ENCODE measurements at regions not wholly inside any gene's neighbourhood (a gene's known extent, or its start where the extent isn't known, plus 50 kb on each side); places are given as distances from the start of the nearest gene placed in this dataset.
"Not testable (repeated sequence)": the region's sequence is repeated elsewhere in the genome, so short reads cannot be mapped to it uniquely, and the experiment has no call there.

GRCh38 chr10:121677880-121678279 is 79.6 kb upstream of the FGFR2 start:
- ATAC-seq (ENCODE audit: insufficient read depth, low FRiP score) (no peak), DNase-seq (no peak)
- H3K4me3 ChIP-seq, result no peak overlapping the region
- no peaks in the 10 kb centered on the region for H3K27me3 ChIP-seq (ENCODE audit: control insufficient read depth in 3 of 3, insufficient read depth in 3 of 3, low read length in 2 of 3)
- no peak overlapping the region for H3K27ac ChIP-seq (ENCODE audit: low read depth in 1 of 2, low read length in 1 of 2)
- H3K9ac ChIP-seq (ENCODE audit: insufficient read depth in 1 of 2, low read length in 2 of 2), result no peak overlapping the region
- H3K4me1 ChIP-seq (ENCODE audit: control insufficient read depth in 5 of 5, insufficient read depth in 5 of 5, low read length in 5 of 5), result peaks cover 0 to 2% (median 0%) of the 10 kb centered on the region in 5 donors
- no peaks in the 10 kb centered on the region for H3K36me3 ChIP-seq (ENCODE audit: control insufficient read depth in 4 of 4, insufficient read depth in 4 of 4, low read length in 4 of 4)
- no peak for TF ChIP-seq CTCF (IDR thresholded peaks at IDR 0.05; ENCODE audit: control extremely low read depth, extremely low read depth)
- H3K9me3 ChIP-seq (ENCODE audit: control insufficient read depth in 4 of 4, insufficient read depth in 3 of 4, low read length in 3 of 4), result peaks cover 0 to 16% (median 1%) of the 10 kb centered on the region in 4 donors

DNA sequence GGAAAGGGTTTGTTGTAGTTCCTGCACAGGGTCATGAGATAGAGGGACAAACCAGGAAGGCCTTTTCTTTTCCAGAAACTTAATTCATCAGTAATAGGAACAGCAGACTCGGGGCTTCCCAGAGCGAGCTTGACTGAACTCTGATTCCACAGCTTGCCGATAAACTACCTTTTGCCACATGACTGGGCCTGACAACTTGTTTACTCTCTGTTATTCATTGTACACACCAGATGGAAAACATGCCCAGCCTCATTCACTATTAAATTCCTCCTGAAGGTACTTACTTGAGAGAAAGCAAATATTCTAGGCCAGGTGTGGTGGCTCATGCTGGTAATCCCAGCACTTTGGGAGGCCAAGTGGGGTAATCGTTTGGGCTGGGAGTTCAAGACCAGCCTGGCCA is 77.1 kb upstream of the FGFR2 start:
- 85 to 90% methylated on average over 4 of the region's 4 CpGs for WGBS, 2 donors
- H3K4me1 ChIP-seq (ENCODE audit: control insufficient read depth in 5 of 5, insufficient read depth in 5 of 5, low read length in 5 of 5), result peaks cover 0 to 2% (median 0%) of the 10 kb centered on the region in 5 donors
- H3K9me3 ChIP-seq (ENCODE audit: control insufficient read depth in 4 of 4, insufficient read depth in 3 of 4, low read length in 3 of 4), result peaks cover 0 to 17% (median 1%) of the 10 kb centered on the region in 4 donors
- no peak for ATAC-seq (ENCODE audit: insufficient read depth, low FRiP score)
- DNase-seq, result no peak
- H3K9ac ChIP-seq (ENCODE audit: insufficient read depth in 1 of 2, low read length in 2 of 2), result no peak overlapping the region
- no peak overlapping the region for H3K27ac ChIP-seq (ENCODE audit: low read depth in 1 of 2, low read length in 1 of 2)
- H3K4me3 ChIP-seq, result no peak overlapping the region
- no peaks in the 10 kb centered on the region for H3K36me3 ChIP-seq (ENCODE audit: control insufficient read depth in 4 of 4, insufficient read depth in 4 of 4, low read length in 4 of 4)
- H3K27me3 ChIP-seq (ENCODE audit: control insufficient read depth in 3 of 3, insufficient read depth in 3 of 3, low read length in 2 of 3), result no peaks in the 10 kb centered on the region
- no peak for TF ChIP-seq CTCF (IDR thresholded peaks at IDR 0.05; ENCODE audit: control extremely low read depth, extremely low read depth)

GRCh38 chr10:121674885-121675284 is 76.6 kb upstream of the FGFR2 start:
- 89 to 91% methylated on average over 4 of the region's 4 CpGs for WGBS, 2 donors
- Histone ChIP-seq H3K9ac (ENCODE audit: insufficient read depth in 1 of 2, low read length in 2 of 2) (no peak overlapping the region), H3K36me3 (ENCODE audit: control insufficient read depth in 4 of 4, insufficient read depth in 4 of 4, low read length in 4 of 4) (no peaks in the 10 kb centered on the region), H3K9me3 (ENCODE audit: control insufficient read depth in 4 of 4, insufficient read depth in 3 of 4, low read length in 3 of 4) (peaks cover 0 to 17% (median 1%) of the 10 kb centered on the region in 4 donors), H3K27me3 (ENCODE audit: control insufficient read depth in 3 of 3, insufficient read depth in 3 of 3, low read length in 2 of 3) (no peaks in the 10 kb centered on the region), H3K4me3 (no peak overlapping the region), H3K27ac (ENCODE audit: low read depth in 1 of 2, low read length in 1 of 2) (no peak overlapping the region), H3K4me1 (ENCODE audit: control insufficient read depth in 5 of 5, insufficient read depth in 5 of 5, low read length in 5 of 5) (peaks cover 0 to 2% (median 0%) of the 10 kb centered on the region in 5 donors)
- TF ChIP-seq CTCF (IDR thresholded peaks at IDR 0.05; ENCODE audit: control extremely low read depth, extremely low read depth), result no peak
- DNase-seq, result no peak
- no peak for ATAC-seq (ENCODE audit: insufficient read depth, low FRiP score)

DNA sequence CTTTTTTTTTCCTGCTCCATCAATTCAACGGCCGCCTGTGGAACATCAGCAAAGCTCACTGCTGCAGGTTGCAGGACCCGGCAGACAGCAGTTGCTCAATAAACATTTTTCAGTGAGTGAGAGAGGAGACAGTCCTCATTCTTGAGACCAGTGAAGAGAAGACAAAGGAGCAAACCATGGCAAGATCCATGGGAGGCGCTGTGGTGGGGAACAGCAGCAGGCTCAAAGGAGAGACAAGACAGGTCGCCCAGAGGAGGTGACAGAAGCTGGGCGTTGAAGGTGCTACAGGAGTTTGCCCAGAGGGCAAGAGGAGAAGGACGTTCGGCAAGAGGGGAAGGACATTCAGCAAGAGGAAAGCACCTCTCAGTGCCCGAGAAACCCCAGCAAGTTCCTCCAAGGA is 74.5 kb upstream of the FGFR2 start:
- no peak for ATAC-seq (ENCODE audit: insufficient read depth, low FRiP score)
- Histone ChIP-seq H3K36me3 (ENCODE audit: control insufficient read depth in 4 of 4, insufficient read depth in 4 of 4, low read length in 4 of 4) (no peaks in the 10 kb centered on the region), H3K4me1 (ENCODE audit: control insufficient read depth in 5 of 5, insufficient read depth in 5 of 5, low read length in 5 of 5) (peaks cover 0 to 14% (median 4%) of the 10 kb centered on the region in 5 donors), H3K9me3 (ENCODE audit: control insufficient read depth in 4 of 4, insufficient read depth in 3 of 4, low read length in 3 of 4) (peaks cover 0 to 12% (median 0%) of the 10 kb centered on the region in 4 donors), H3K27me3 (ENCODE audit: control insufficient read depth in 3 of 3, insufficient read depth in 3 of 3, low read length in 2 of 3) (no peaks in the 10 kb centered on the region), H3K27ac (ENCODE audit: low read depth in 1 of 2, low read length in 1 of 2) (no peak overlapping the region), H3K9ac (ENCODE audit: insufficient read depth in 1 of 2, low read length in 2 of 2) (no peak overlapping the region), H3K4me3 (no peak overlapping the region)
- 74 to 85% methylated on average over 9 of the region's 9 CpGs for WGBS, 2 donors
- DNase-seq, result no peak
- no peak for TF ChIP-seq CTCF (IDR thresholded peaks at IDR 0.05; ENCODE audit: control extremely low read depth, extremely low read depth)

DNA sequence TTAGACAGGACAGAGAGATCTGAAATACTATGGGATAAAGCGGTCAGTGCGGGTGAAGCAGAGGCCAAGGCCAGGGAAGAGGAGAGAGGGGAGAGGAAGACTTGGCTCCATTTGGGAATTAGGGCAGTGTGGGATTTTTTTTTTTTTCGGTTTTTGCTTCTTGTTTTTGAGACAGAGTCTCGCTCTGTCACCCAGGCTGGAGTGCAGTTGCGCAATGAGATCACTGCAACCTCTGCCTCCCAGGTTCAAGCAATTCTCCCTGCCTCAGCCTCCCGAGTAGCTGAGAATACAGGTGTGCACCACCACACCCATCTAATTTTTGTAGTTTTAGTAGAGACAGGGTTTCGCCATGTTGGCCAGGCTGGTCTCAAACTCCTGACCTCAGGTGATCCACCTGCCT is 71.6 kb upstream of the FGFR2 start:
- not testable (repeated sequence) for H3K27ac ChIP-seq (ENCODE audit: low read depth in 1 of 2, low read length in 1 of 2); H3K36me3 ChIP-seq (ENCODE audit: control insufficient read depth in 4 of 4, insufficient read depth in 4 of 4, low read length in 4 of 4); DNase-seq; ATAC-seq (ENCODE audit: insufficient read depth, low FRiP score); H3K4me3 ChIP-seq; H3K27me3 ChIP-seq (ENCODE audit: control insufficient read depth in 3 of 3, insufficient read depth in 3 of 3, low read length in 2 of 3); H3K9ac ChIP-seq (ENCODE audit: insufficient read depth in 1 of 2, low read length in 2 of 2); H3K9me3 ChIP-seq (ENCODE audit: control insufficient read depth in 4 of 4, insufficient read depth in 3 of 4, low read length in 3 of 4)
- H3K4me1 ChIP-seq (ENCODE audit: control insufficient read depth in 5 of 5, insufficient read depth in 5 of 5, low read length in 5 of 5), result peaks cover 0 to 14% (median 2%) of the 10 kb centered on the region in 5 donors
- 85 to 96% methylated on average over 7 of the region's 7 CpGs for WGBS, 2 donors
